Ishikawa (cell line): ENCODE measurements at regions not wholly inside any gene's neighbourhood (a gene's known extent, or its start where the extent isn't known, plus 50 kb on each side); places are given as distances from the start of the nearest gene placed in this dataset.

ENCODE experiments used
- CEBPB ChIP-seq: IDR thresholded peaks from 2 replicates; pipeline ENCODE4 v1.6.1; 2012
- CREB1 ChIP-seq: IDR thresholded peaks from 2 replicates; pipeline ENCODE4 v1.6.1; 2012; ENCODE audit warnings: low read depth
- EGR1 ChIP-seq: IDR thresholded peaks from 2 replicates; pipeline ENCODE4 v1.6.1; 2012
- EP300 ChIP-seq: IDR thresholded peaks from 2 replicates; pipeline ENCODE4 v1.6.1; 2012; ENCODE audit warnings: borderline replicate concordance
- RAD21 ChIP-seq: IDR thresholded peaks from 2 replicates; pipeline ENCODE4 v1.6.1; 2012; ENCODE audit warnings: low read depth
- TAF1 ChIP-seq: IDR thresholded peaks from 2 replicates; pipeline ENCODE4 v1.6.1; 2012; ENCODE audit warnings: low read depth, mild to moderate bottlenecking
- TCF12 ChIP-seq: IDR thresholded peaks from 2 replicates; pipeline ENCODE4 v1.6.1; 2012; ENCODE audit warnings: low read depth
- TEAD4 ChIP-seq: IDR thresholded peaks from 2 replicates; pipeline ENCODE4 v1.6.1; 2012
- YY1 ChIP-seq: IDR thresholded peaks from 2 replicates; pipeline ENCODE4 v1.6.1; 2012; ENCODE audit warnings: low read depth
- ZBTB7A ChIP-seq: IDR thresholded peaks from 2 replicates; pipeline ENCODE4 v1.6.1; 2012; ENCODE audit warnings: low read depth
- TF ChIP-seq, protein P1 (sequence below): IDR thresholded peaks from 2 replicates; pipeline ENCODE4 v1.6.1; 2012; ENCODE audit warnings: low read depth, mild to moderate bottlenecking
- TF ChIP-seq, protein P2 (sequence below): IDR thresholded peaks from 2 replicates; pipeline ENCODE4 v1.6.1; 2012
- TF ChIP-seq, protein P3 (sequence below): IDR thresholded peaks from 2 replicates; pipeline ENCODE4 v1.6.1; 2012

DNA sequence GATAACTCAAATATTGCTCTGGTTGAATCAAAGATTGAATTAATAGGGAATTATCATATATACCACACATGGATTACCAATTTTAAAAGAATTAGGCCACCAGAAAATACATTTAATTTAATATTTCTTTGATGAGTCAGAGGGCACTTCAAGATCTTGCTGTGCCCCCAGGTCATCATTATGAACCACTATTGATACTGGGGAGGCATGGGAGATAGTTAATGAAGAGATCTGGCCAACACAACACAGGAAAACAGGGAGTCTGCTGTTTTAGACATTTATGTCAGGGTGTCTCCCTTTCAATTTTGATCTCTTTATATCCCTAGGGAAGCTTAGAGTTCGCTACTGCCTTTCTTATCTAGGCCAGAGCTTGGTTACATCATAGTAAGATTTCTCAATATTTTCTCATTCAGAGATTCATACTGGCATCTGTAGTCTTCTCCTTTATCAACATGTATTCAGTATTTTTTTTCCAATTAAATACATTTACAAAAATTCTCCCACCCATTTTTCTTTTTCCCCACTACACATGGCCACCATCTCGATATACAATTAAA is 158.3 kb upstream of the ZFHX3 start:
- TF ChIP-seq CEBPB (no peak), RAD21 (no peak), CREB1 (no peak), EGR1 (no peak), EP300 (no peak), TAF1 (no peak), YY1 (no peak), ZBTB7A (no peak), TCF12 (no peak), TEAD4 (no peak)
- TF ChIP-seq, protein P1, sequence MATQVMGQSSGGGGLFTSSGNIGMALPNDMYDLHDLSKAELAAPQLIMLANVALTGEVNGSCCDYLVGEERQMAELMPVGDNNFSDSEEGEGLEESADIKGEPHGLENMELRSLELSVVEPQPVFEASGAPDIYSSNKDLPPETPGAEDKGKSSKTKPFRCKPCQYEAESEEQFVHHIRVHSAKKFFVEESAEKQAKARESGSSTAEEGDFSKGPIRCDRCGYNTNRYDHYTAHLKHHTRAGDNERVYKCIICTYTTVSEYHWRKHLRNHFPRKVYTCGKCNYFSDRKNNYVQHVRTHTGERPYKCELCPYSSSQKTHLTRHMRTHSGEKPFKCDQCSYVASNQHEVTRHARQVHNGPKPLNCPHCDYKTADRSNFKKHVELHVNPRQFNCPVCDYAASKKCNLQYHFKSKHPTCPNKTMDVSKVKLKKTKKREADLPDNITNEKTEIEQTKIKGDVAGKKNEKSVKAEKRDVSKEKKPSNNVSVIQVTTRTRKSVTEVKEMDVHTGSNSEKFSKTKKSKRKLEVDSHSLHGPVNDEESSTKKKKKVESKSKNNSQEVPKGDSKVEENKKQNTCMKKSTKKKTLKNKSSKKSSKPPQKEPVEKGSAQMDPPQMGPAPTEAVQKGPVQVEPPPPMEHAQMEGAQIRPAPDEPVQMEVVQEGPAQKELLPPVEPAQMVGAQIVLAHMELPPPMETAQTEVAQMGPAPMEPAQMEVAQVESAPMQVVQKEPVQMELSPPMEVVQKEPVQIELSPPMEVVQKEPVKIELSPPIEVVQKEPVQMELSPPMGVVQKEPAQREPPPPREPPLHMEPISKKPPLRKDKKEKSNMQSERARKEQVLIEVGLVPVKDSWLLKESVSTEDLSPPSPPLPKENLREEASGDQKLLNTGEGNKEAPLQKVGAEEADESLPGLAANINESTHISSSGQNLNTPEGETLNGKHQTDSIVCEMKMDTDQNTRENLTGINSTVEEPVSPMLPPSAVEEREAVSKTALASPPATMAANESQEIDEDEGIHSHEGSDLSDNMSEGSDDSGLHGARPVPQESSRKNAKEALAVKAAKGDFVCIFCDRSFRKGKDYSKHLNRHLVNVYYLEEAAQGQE = no peak
- TF ChIP-seq, protein P2, sequence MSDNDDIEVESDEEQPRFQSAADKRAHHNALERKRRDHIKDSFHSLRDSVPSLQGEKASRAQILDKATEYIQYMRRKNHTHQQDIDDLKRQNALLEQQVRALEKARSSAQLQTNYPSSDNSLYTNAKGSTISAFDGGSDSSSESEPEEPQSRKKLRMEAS = no peak
- TF ChIP-seq, protein P3, sequence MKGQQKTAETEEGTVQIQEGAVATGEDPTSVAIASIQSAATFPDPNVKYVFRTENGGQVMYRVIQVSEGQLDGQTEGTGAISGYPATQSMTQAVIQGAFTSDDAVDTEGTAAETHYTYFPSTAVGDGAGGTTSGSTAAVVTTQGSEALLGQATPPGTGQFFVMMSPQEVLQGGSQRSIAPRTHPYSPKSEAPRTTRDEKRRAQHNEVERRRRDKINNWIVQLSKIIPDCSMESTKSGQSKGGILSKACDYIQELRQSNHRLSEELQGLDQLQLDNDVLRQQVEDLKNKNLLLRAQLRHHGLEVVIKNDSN = no peak
